ENCODE measurements at regions not wholly inside any gene's neighbourhood (a gene's known extent, or its start where the extent isn't known, plus 50 kb on each side); places are given as distances from the start of the nearest gene placed in this dataset.

DNA sequence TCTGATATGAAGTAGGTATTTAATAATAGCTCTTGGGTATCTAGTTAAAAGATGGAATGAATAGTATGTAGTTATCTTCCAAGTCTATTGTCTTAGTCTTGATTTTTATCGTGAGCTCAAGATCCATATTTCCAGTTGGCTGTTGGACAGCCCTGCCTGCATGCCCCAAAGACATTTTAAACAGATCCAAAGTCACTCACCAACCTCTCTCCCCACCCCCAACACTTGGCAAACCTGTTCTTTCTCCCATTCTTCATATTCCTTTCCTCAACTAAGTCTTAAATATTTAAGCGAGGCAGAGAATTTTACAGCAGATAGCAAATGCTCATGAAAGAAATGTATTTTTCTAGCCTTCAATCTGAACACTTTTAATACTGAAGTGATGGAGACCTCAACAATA, 80.7 kb upstream of the PALS2 start:
- no peak for TF ChIP-seq POLR2A (IDR thresholded peaks at IDR 0.05)
- TF ChIP-seq, protein P1, sequence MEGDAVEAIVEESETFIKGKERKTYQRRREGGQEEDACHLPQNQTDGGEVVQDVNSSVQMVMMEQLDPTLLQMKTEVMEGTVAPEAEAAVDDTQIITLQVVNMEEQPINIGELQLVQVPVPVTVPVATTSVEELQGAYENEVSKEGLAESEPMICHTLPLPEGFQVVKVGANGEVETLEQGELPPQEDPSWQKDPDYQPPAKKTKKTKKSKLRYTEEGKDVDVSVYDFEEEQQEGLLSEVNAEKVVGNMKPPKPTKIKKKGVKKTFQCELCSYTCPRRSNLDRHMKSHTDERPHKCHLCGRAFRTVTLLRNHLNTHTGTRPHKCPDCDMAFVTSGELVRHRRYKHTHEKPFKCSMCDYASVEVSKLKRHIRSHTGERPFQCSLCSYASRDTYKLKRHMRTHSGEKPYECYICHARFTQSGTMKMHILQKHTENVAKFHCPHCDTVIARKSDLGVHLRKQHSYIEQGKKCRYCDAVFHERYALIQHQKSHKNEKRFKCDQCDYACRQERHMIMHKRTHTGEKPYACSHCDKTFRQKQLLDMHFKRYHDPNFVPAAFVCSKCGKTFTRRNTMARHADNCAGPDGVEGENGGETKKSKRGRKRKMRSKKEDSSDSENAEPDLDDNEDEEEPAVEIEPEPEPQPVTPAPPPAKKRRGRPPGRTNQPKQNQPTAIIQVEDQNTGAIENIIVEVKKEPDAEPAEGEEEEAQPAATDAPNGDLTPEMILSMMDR (IDR thresholded peaks at IDR 0.05 in 4 of 5, conservative IDR thresholded peaks at IDR 0.05 in 1 of 5): no peak

All from gastrocnemius medialis (tissue), 4 donors.